HCT116 (cell line): ENCODE measurements at regions not wholly inside any gene's neighbourhood (a gene's known extent, or its start where the extent isn't known, plus 50 kb on each side); places are given as distances from the start of the nearest gene placed in this dataset.
A peak's percentile ranks its signal among the peaks of the same experiment; 100 is the strongest.

ENCODE experiments used
- ATAC-seq: fragments of 200-7000 bp; cut with Tn5 transposase; 2 replicates; pipeline ENCODE4 v1.9.1; 2020; ENCODE audit warnings: mild to moderate bottlenecking, moderate library complexity
- BruUV-seq: library from RNA; stranded (reverse); fragments of 400-500 nt; replicated peaks from 2 replicates; lab custom pipeline; 2021; lab: Mats Ljungman, UMichigan
- CTCF ChIA-PET: fragments of 300-600 bp; sonication (Branson Sonifier 250); formaldehyde crosslinking; loops from one replicate; lab custom pipeline; 2021; ENCODE audit warnings: antibody characterized with exemption; lab: Charles Lee
- POLR2A ChIA-PET: fragments of 300-600, 350-600 bp; sonication (Branson Sonifier 250); formaldehyde crosslinking; loops from one replicate; lab custom pipeline; 2021; ENCODE audit warnings: antibody characterized with exemption; lab: Charles Lee
- RAD21 ChIA-PET, 2 experiments: fragments of 300-600 bp; sonication (Branson Sonifier 250); formaldehyde crosslinking; loops; one replicate each; lab custom pipeline; 2023; ENCODE audit warnings: low total read pairs in 2 of 2; ENCODE audit not compliant: uncharacterized antibody in 2 of 2, unreplicated experiment in 2 of 2, low non-redundant PET in 1 of 2; lab: Charles Lee
- DNase-seq: peaks from one replicate; pipeline ENCODE4 v3.0.0-alpha.2; 2010; ENCODE audit warnings: low read depth, low spot score
- H2AFZ ChIP-seq: fragments of 200-600 bp; shearing (Covaris generic), sonication (generic); 2 replicates; pipeline ENCODE4 v1.6.1; 2017; ENCODE audit warnings: low read depth, mixed run types, mixed read lengths, antibody characterized with exemption, low read length; ENCODE audit not compliant: poor library complexity, severe bottlenecking
- H3K27ac ChIP-seq: 2 replicates; pipeline ENCODE4 v1.5.1; 2012; ENCODE audit warnings: low read depth, low read length
- H3K27me3 ChIP-seq: fragments of 200-600 bp; sonication (generic); 2 replicates; pipeline ENCODE4 v1.6.1; 2016; ENCODE audit warnings: mixed run types, low read length, mixed read lengths; ENCODE audit not compliant: insufficient read depth
- H3K36me3 ChIP-seq, 2 experiments: fragments of 200-500 bp in 1 of 2; fragments of 200-600 bp in 1 of 2; sonication (Bioruptor generic) in 1 of 2; sonication (generic) in 1 of 2; 2 replicates each; pipeline versions ENCODE4 v1.5.1 to v1.6.1; 2014 to 2016; ENCODE audit warnings: low read length in 2 of 2, inconsistent platforms in 1 of 2, mixed read lengths in 1 of 2, mixed run types in 1 of 2; ENCODE audit not compliant: insufficient read depth in 2 of 2, control insufficient read depth in 1 of 2
- H3K4me1 ChIP-seq, 2 experiments: fragments of 200-600 bp in 1 of 2; sonication (generic) in 1 of 2; 2 replicates each; pipeline versions ENCODE4 v1.5.1 to v1.6.1; 2012 to 2017; ENCODE audit warnings: low read length in 2 of 2, inconsistent platforms in 1 of 2, mild to moderate bottlenecking in 1 of 2, mixed read lengths in 1 of 2, mixed run types in 1 of 2, moderate library complexity in 1 of 2; ENCODE audit not compliant: insufficient read depth in 2 of 2, control insufficient read depth in 1 of 2
- H3K4me2 ChIP-seq: fragments of 200-600 bp; sonication (generic); 2 replicates; pipeline ENCODE4 v1.6.1; 2017; ENCODE audit warnings: mixed run types, low read length, mixed read lengths
- H3K4me3 ChIP-seq, 2 experiments: fragments of 200-600 bp in 1 of 2; sonication (generic) in 1 of 2; replicated peaks in 1 of 2; 2 replicates each; pipeline ENCODE4 v1.5.1; 2011 to 2016; ENCODE audit warnings: low read length in 2 of 2, control low read depth in 1 of 2, low read depth in 1 of 2, mild to moderate bottlenecking in 1 of 2, mixed read lengths in 1 of 2, mixed run types in 1 of 2
- H3K79me2 ChIP-seq: fragments of 200-600 bp; sonication (generic); 2 replicates; pipeline ENCODE4 v1.6.1; 2017; ENCODE audit warnings: mild to moderate bottlenecking, mixed run types, low read length, moderate library complexity, mixed read lengths; ENCODE audit not compliant: insufficient read depth
- H3K9ac ChIP-seq: fragments of 200-600 bp; sonication (generic); 2 replicates; pipeline ENCODE4 v1.6.1; 2016; ENCODE audit warnings: low read length, mixed read lengths
- H3K9me2 ChIP-seq: fragments of 200-600 bp; sonication (generic), shearing (Covaris generic); 2 replicates; pipeline ENCODE4 v1.6.1; 2017; ENCODE audit warnings: mixed run types, mild to moderate bottlenecking, moderate library complexity; ENCODE audit not compliant: insufficient read depth
- H3K9me3 ChIP-seq, 2 experiments: fragments of 200-500 bp in 1 of 2; fragments of 200-600 bp in 1 of 2; sonication (Bioruptor generic) in 1 of 2; sonication (generic) in 1 of 2; 2 replicates each; pipeline ENCODE4 v1.6.1; 2014 to 2017; ENCODE audit warnings: low read length in 2 of 2, mixed read lengths in 2 of 2, inconsistent platforms in 1 of 2, low read depth in 1 of 2, mild to moderate bottlenecking in 1 of 2, mixed run types in 1 of 2, moderate library complexity in 1 of 2; ENCODE audit not compliant: control insufficient read depth in 1 of 2, insufficient read depth in 1 of 2
- H4K20me1 ChIP-seq: fragments of 200-600 bp; sonication (generic), shearing (Covaris generic); 2 replicates; pipeline ENCODE4 v1.6.1; 2017; ENCODE audit warnings: mixed run types, mild to moderate bottlenecking, moderate library complexity; ENCODE audit not compliant: insufficient read depth
- CEBPB ChIP-seq: IDR thresholded peaks from 2 replicates; pipeline ENCODE4 v1.6.1; 2012; ENCODE audit warnings: low read depth
- RAD21 ChIP-seq: IDR thresholded peaks from 2 replicates; pipeline ENCODE4 v1.6.1; 2012; ENCODE audit warnings: low read depth, mild to moderate bottlenecking
- SIN3A ChIP-seq: IDR thresholded peaks from 2 replicates; pipeline ENCODE4 v1.6.1; 2012; ENCODE audit warnings: low read depth
- SP1 ChIP-seq: IDR thresholded peaks from 2 replicates; pipeline ENCODE4 v1.6.1; 2012; ENCODE audit warnings: low read depth
- intact Hi-C: fragments of 100-400 bp; cut with micrococcal nuclease; formaldehyde crosslinking; loops from 2 replicates; pipeline ENCODE4 v1.10.0; 2022

DNA sequence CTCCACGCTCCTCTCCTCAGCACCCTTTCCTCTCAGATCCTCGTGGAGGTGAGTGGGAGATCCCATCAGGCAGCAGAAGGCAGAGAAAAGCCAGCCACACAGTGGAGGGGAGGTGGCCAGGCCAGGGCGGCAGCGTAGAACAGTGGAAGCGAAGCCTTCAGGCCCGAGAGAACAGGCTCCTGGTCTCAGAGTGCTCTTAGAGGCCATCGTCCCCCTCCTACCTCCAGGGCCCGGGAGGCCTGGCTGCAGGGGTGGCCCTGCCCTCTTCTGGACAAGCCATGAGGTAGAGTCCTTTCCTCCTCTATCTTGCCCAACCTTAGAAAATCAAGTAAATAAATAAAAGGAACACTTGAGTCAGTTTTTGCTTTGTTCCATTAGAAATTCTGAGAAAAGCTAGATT lies 202.0 kb downstream of the KATNAL1 start:
- no peak overlapping the region for H3K9ac ChIP-seq
- RAD21 ChIA-PET, result no interaction called here
- CTCF ChIA-PET, result interaction anchor here (1.3 kb wide), 1 partner anchor 334 kb away, joined by 3 read pairs; no protein-coding TSS in a partner anchor
- no peaks in the 10 kb centered on the region for H4K20me1 ChIP-seq
- intact Hi-C loops, result no loop called here
- no peak overlapping the region for H3K27ac ChIP-seq
- H2AFZ ChIP-seq, result no peak overlapping the region
- H3K27me3 ChIP-seq, result no peaks in the 10 kb centered on the region
- H3K9me3 ChIP-seq, result no peaks in the 10 kb centered on the region
- POLR2A ChIA-PET, result no interaction called here
- no peaks in the 10 kb centered on the region for H3K36me3 ChIP-seq
- ATAC-seq, result no peak
- DNase-seq, result no peak
- H3K4me3 ChIP-seq, result no peak overlapping the region
- peaks cover 0 to 11% of the 10 kb centered on the region in 2 experiments; a peak in 1 of 4 replicates for H3K4me1 ChIP-seq
- no peak overlapping the region for H3K4me2 ChIP-seq
- no peaks in the 10 kb centered on the region for H3K9me2 ChIP-seq
- TF ChIP-seq RAD21 (peak; percentile 19; the same call in 1 of the 2 replicates), SIN3A (no peak), SP1 (no peak)
- TF ChIP-seq, all 23 proteins: peak for 1
- no peaks in the 10 kb centered on the region for H3K79me2 ChIP-seq
- no TSS peak for BruUV-seq

DNA sequence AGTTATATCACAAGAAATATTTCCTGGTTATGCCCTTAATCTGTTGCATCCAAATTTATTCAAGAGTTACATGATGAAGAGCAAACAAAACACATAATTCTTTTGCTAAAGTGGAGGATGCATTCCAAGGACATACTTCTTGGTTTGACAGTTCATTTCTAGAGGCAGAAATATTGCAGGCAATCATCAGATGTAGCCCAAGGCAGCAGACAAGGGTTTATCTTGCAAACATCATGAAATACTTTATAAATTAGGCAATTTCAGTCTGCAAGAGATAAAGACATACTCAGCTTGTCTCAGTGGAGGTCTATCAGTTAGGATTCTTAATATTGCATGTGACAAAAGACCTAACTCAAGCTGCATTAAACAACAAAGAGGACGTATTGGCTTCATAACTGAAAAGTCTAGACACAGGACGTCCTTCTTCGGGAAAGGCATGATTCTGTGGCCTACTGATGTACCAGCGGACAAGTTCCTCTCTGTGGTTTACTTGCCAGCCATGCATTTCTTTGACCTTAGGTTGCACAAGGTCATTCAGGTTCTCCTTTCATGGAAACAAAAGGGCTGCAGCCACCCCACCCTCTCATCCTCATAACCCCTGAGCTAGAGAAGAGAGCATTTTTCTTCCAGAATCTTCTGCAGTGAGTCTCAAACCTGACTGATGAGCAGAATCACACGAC lies 204.1 kb downstream of the KATNAL1 start:
- RAD21 ChIA-PET, result no interaction called here
- H3K4me1 ChIP-seq, result peaks cover 0 to 7% of the 10 kb centered on the region in 2 experiments; a peak in 1 of 4 replicates
- H3K9ac ChIP-seq, result no peak overlapping the region
- DNase-seq (no peak), ATAC-seq (no peak)
- intact Hi-C loops, result no loop called here
- H3K79me2 ChIP-seq, result no peaks in the 10 kb centered on the region
- CTCF ChIA-PET, result interaction anchor here (0.9 kb wide), 1 partner anchor 9 kb away, joined by 3 read pairs; no protein-coding TSS in a partner anchor
- H3K9me3 ChIP-seq, result no peaks in the 10 kb centered on the region
- POLR2A ChIA-PET, result no interaction called here
- H3K27ac ChIP-seq, result no peak overlapping the region
- no peak for TF ChIP-seq CEBPB
- no peaks in the 10 kb centered on the region for H3K36me3 ChIP-seq
- no peaks in the 10 kb centered on the region for H4K20me1 ChIP-seq
- no peak overlapping the region for H3K4me3 ChIP-seq
- H2AFZ ChIP-seq, result no peak overlapping the region
- no peaks in the 10 kb centered on the region for H3K9me2 ChIP-seq
- BruUV-seq, result no TSS peak
- no peaks in the 10 kb centered on the region for H3K27me3 ChIP-seq
- H3K4me2 ChIP-seq, result no peak overlapping the region
